Loucy (cell line): ENCODE measurements at regions not wholly inside any gene's neighbourhood (a gene's known extent, or its start where the extent isn't known, plus 50 kb on each side); places are given as distances from the start of the nearest gene placed in this dataset.

Source experiments
- CTCF ChIP-seq: fragments of 200-600 bp; sonication (generic); conservative IDR thresholded peaks from 2 replicates; pipeline ENCODE4 v1.5.1; 2014; ENCODE audit warnings: mild to moderate bottlenecking, antibody characterized with exemption, low read length
- EZH2phosphoT487 ChIP-seq: fragments of 200-600 bp; IDR thresholded peaks from 2 replicates; pipeline ENCODE4 v1.6.1; 2018; ENCODE audit warnings: antibody characterized with exemption, mild to moderate bottlenecking, moderate library complexity, borderline replicate concordance

- TF ChIP-seq CTCF (no peak), EZH2phosphoT487 (no peak)
These were observed 73.8 kb upstream of the UBAC2 start for GRCh38 chr13:99126821-99127220.
